Upper lobe of left lung (tissue), 4 donors: ENCODE measurements at regions not wholly inside any gene's neighbourhood (a gene's known extent, or its start where the extent isn't known, plus 50 kb on each side); places are given as distances from the start of the nearest gene placed in this dataset.

Experiments used
- POLR2A ChIP-seq, 4 donors: fragments of 450-650 bp; IDR thresholded peaks; one replicate each; pipeline ENCODE4 v1.5.1; 2016 to 2017; ENCODE audit warnings: antibody characterized with exemption in 4 of 4, mild to moderate bottlenecking in 2 of 4
- TF ChIP-seq, protein P1 (sequence below), 6 experiments: fragments of 450-650 bp in 4 of 6; fragments of 200-600 bp in 2 of 6; sonication (generic) in 2 of 6; IDR thresholded peaks; one replicate each; pipeline ENCODE4 v1.5.1; 2016 to 2019; ENCODE audit warnings: antibody characterized with exemption in 6 of 6

DNA sequence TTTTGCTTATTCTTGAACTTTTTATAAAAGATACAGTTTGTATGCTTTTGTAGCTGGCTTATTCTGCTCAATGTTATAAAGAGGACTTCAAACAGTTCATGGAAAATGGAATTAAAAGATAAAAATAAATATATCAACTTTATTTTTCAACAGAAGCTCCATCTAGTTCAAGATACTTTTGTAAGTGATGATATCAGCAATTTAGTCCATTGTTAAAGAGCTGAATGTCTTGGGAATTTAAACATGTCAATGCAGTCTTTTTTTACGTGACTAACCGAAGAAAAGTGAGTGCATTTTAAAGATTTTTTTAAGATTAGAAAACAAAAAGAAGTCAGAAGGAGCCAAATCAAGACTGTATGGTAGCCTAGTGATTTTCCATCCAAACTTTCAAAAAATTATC, 85.4 kb upstream of the CHST9 start:
- no peak for TF ChIP-seq POLR2A (IDR thresholded peaks at IDR 0.05)
- TF ChIP-seq, protein P1, sequence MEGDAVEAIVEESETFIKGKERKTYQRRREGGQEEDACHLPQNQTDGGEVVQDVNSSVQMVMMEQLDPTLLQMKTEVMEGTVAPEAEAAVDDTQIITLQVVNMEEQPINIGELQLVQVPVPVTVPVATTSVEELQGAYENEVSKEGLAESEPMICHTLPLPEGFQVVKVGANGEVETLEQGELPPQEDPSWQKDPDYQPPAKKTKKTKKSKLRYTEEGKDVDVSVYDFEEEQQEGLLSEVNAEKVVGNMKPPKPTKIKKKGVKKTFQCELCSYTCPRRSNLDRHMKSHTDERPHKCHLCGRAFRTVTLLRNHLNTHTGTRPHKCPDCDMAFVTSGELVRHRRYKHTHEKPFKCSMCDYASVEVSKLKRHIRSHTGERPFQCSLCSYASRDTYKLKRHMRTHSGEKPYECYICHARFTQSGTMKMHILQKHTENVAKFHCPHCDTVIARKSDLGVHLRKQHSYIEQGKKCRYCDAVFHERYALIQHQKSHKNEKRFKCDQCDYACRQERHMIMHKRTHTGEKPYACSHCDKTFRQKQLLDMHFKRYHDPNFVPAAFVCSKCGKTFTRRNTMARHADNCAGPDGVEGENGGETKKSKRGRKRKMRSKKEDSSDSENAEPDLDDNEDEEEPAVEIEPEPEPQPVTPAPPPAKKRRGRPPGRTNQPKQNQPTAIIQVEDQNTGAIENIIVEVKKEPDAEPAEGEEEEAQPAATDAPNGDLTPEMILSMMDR (IDR thresholded peaks at IDR 0.05), result no peak
